ENCODE measurements at regions not wholly inside any gene's neighbourhood (a gene's known extent, or its start where the extent isn't known, plus 50 kb on each side); places are given as distances from the start of the nearest gene placed in this dataset.

DNA sequence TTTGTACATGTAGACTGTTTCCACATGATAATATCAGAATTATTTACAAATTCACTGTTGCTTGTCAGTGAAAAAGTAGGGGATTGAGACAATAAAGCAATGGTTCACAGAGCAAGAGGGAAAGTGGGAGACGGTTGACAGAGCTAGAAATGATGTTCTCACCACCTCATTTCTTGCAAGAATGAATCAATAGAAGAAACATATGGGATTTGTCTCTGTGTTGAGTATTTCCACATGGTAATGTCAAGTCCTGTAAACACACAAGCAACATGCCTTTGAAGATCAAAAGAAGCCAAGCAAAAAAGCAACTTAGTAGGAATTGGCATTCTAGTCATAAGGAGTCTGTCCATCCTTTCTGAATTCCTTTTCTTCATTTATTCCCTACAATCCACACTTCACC is 1806.6 kb upstream of the AGA start (continued):
- TF ChIP-seq NFIC (IDR thresholded peaks at IDR 0.05; ENCODE audit: low read length) (no peak), MZF1 (CRISPR knock-in tag; IDR thresholded peaks at IDR 0.05; ENCODE audit: borderline replicate concordance) (no peak), TARDBP (CRISPR knock-in tag; IDR thresholded peaks at IDR 0.05) (no peak), SMAD3 (CRISPR knock-in tag; IDR thresholded peaks at IDR 0.05) (no peak), ZNF30 (CRISPR knock-in tag; IDR thresholded peaks at IDR 0.05) (no peak), ZSCAN25 (CRISPR knock-in tag; IDR thresholded peaks at IDR 0.05) (no peak), ZNF816 (CRISPR knock-in tag; IDR thresholded peaks at IDR 0.05; ENCODE audit: borderline replicate concordance) (no peak)
- TF ChIP-seq, protein P1, sequence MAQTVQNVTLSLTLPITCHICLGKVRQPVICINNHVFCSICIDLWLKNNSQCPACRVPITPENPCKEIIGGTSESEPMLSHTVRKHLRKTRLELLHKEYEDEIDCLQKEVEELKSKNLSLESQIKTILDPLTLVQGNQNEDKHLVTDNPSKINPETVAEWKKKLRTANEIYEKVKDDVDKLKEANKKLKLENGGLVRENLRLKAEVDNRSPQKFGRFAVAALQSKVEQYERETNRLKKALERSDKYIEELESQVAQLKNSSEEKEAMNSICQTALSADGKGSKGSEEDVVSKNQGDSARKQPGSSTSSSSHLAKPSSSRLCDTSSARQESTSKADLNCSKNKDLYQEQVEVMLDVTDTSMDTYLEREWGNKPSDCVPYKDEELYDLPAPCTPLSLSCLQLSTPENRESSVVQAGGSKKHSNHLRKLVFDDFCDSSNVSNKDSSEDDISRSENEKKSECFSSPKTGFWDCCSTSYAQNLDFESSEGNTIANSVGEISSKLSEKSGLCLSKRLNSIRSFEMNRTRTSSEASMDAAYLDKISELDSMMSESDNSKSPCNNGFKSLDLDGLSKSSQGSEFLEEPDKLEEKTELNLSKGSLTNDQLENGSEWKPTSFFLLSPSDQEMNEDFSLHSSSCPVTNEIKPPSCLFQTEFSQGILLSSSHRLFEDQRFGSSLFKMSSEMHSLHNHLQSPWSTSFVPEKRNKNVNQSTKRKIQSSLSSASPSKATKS (CRISPR knock-in tag; IDR thresholded peaks at IDR 0.05) = no peak
- TF ChIP-seq, protein P2, sequence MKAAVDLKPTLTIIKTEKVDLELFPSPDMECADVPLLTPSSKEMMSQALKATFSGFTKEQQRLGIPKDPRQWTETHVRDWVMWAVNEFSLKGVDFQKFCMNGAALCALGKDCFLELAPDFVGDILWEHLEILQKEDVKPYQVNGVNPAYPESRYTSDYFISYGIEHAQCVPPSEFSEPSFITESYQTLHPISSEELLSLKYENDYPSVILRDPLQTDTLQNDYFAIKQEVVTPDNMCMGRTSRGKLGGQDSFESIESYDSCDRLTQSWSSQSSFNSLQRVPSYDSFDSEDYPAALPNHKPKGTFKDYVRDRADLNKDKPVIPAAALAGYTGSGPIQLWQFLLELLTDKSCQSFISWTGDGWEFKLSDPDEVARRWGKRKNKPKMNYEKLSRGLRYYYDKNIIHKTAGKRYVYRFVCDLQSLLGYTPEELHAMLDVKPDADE (CRISPR knock-in tag; IDR thresholded peaks at IDR 0.05) = no peak
- TF ChIP-seq, protein P3, sequence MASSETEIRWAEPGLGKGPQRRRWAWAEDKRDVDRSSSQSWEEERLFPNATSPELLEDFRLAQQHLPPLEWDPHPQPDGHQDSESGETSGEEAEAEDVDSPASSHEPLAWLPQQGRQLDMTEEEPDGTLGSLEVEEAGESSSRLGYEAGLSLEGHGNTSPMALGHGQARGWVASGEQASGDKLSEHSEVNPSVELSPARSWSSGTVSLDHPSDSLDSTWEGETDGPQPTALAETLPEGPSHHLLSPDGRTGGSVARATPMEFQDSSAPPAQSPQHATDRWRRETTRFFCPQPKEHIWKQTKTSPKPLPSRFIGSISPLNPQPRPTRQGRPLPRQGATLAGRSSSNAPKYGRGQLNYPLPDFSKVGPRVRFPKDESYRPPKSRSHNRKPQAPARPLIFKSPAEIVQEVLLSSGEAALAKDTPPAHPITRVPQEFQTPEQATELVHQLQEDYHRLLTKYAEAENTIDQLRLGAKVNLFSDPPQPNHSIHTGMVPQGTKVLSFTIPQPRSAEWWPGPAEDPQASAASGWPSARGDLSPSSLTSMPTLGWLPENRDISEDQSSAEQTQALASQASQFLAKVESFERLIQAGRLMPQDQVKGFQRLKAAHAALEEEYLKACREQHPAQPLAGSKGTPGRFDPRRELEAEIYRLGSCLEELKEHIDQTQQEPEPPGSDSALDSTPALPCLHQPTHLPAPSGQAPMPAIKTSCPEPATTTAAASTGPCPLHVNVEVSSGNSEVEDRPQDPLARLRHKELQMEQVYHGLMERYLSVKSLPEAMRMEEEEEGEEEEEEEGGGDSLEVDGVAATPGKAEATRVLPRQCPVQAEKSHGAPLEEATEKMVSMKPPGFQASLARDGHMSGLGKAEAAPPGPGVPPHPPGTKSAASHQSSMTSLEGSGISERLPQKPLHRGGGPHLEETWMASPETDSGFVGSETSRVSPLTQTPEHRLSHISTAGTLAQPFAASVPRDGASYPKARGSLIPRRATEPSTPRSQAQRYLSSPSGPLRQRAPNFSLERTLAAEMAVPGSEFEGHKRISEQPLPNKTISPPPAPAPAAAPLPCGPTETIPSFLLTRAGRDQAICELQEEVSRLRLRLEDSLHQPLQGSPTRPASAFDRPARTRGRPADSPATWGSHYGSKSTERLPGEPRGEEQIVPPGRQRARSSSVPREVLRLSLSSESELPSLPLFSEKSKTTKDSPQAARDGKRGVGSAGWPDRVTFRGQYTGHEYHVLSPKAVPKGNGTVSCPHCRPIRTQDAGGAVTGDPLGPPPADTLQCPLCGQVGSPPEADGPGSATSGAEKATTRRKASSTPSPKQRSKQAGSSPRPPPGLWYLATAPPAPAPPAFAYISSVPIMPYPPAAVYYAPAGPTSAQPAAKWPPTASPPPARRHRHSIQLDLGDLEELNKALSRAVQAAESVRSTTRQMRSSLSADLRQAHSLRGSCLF (CRISPR knock-in tag; IDR thresholded peaks at IDR 0.05; ENCODE audit: borderline replicate concordance) = no peak

Measured in HepG2 (cell line).